ENCODE measurements at regions not wholly inside any gene's neighbourhood (a gene's known extent, or its start where the extent isn't known, plus 50 kb on each side); places are given as distances from the start of the nearest gene placed in this dataset.

DNA sequence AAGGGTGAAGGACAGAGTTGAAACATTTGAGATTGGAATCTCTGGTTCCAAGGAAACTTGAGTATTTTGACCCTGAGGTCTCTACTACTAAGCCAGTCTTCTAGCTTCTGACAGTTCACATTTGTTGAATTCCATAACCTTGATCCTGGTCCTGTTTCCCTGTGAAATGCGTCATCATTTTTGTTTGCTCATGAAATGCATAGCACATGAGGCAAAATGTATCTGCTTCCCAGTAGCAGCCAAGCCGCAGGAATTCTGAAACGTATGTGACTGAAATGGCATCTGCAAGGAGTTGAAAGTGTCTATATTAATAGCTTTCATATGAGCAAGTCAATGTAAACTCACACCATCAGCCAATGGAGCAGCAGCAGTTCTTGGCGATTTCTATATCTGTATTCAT is 307.9 kb downstream of the CSNK1G3 start:
- DNase-seq: no peak

DNA sequence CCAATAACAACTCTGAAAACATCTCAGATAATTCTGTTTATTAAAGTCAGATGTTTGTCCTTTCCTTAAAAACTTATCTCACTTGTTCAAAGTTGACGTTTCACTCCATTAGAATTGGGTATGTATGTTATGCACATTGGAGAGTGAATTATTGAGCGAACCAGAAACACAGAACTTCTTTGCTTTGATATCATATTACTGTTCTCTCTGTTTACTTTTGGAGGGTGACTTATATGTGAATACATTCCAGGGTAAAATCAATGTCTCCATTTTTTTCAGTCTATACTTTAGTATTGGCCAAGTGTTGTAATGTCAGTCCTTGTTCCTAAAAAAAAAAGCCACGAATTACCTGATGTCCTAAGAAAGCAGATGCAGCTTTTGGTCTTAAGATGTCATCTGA is 307.4 kb downstream of the CSNK1G3 start:
- DNase-seq: no peak

DNA sequence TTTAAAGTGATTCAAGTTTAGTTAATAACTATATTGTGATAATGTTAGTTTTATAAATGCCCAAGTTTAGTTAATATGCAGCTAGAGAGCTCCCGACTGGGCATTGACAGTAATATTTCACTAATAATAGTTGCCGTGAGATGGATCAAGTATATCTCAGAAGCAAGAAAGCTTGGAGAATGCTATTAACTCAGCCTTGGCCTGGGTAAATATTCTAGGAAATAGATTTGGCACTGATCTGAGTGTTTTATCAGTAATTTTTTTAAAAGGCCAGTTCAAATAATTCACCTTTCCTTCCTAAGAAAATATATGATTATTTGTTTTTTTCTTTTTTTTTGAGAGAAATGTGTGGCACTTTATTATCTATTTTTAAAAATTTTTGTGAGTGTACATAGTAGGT is 305.3 kb downstream of the CSNK1G3 start:
- no peak for DNase-seq

- no peak for DNase-seq
Measured at GRCh38 chr5:123814801-123815470, 303.0 kb downstream of the CSNK1G3 start.

GRCh38 chr5:123813937-123814624 is 302.1 kb downstream of the CSNK1G3 start:
- DNase-seq: no peak

DNA sequence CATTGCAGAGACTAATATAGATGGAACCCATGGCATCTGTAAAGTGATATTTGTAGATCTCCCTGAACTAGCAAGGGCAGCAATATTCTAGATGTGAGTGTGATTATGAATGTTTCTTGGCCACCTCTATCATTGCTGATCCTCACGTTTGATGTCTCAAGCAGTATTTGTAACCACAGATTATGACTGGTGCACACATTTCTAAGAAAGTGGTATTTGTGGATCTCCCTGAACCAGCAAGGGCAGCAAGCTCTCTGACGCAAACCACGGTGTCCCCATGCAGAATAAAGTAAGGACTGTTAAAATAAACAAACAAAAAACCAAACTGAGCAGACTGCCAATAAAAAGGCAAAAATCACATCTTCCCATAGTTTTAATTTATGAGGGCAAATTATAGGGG is 301.3 kb downstream of the CSNK1G3 start:
- DNase-seq: no peak

- no peak for DNase-seq
Measured at GRCh38 chr5:123811831-123812230, 299.9 kb downstream of the CSNK1G3 start.

DNA sequence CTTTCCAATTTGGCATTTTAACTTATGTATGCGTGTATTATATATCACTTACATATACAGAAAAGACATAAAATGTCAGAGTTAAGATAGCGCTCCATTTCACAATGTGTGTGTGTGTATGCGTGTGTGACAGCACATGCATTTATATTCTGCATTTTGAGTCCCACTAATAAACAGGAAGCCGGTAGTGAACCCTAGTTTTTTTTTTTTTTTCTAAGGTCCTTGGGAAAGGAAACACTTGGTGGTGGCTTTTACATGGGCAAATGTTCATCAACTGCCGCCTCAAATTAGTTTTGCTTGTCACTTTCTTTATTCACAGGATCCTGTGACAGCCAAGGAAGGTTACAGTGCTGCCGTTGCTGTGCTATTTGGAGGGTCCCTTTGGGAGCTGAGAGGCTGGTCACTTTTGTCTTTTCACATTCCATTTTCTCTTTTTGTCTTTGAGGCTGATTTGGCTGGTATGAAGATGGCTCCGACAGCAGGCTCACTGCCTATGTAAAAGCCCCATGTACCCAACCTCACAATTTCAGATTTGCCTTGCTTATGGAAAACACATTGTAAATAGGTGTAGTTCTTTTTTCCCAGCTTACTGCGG is 298.9 kb downstream of the CSNK1G3 start:
- DNase-seq: no peak

GRCh38 chr5:123810253-123810652 is 298.3 kb downstream of the CSNK1G3 start:
- no peak for DNase-seq

DNA sequence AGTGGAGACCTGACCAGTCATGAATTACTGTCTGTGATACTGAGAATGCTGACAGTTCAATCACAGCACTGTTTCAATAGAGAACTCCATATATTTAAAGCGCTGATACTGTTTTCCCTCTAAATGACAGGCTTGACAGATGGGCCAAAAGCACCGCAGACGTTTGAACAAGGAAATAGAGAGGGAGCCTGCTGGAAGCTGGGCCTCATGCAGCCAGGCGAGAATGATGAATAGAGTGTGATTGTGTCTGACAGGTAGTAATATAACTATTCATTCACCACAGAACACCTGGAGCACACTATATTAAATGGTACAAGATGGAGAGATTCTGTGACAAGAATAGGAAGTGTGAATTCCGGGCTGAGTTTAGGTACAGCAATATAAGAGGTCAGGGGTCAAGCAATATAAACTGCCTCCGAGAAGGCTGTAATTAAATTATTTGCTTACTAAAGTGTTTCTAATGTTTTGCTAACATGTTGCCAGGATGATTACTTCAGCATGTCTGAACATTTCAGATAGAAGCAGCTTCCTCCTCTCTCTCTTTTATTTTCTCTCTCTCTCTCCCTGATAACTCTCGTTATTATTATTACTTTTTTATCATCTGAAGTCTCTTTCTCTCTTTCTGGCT is 297.7 kb downstream of the CSNK1G3 start:
- DNase-seq: no peak

- DNase-seq: no peak
Measured at GRCh38 chr5:123808461-123809380, 296.7 kb downstream of the CSNK1G3 start.

GRCh38 chr5:123807177-123807945 is 295.4 kb downstream of the CSNK1G3 start:
- DNase-seq: no peak

DNA sequence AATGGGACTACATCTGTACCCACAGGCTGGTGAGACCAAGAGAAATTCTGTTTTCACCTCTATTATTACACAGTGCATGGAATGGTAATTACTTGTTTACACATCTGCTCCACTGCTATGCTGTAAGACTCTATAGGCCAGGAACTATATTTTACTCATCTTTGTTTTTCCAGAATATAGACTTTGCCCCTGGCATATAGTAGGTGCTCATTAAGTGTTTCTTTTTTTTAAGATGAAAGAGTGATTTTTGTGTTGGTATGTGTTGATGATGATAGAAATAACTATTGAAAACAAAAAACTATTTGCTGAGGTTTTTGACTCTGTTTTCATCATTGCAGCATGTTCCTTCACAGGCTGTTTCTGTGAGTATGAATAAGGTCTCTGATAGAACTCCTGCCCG is 294.7 kb downstream of the CSNK1G3 start:
- DNase-seq: no peak

DNA sequence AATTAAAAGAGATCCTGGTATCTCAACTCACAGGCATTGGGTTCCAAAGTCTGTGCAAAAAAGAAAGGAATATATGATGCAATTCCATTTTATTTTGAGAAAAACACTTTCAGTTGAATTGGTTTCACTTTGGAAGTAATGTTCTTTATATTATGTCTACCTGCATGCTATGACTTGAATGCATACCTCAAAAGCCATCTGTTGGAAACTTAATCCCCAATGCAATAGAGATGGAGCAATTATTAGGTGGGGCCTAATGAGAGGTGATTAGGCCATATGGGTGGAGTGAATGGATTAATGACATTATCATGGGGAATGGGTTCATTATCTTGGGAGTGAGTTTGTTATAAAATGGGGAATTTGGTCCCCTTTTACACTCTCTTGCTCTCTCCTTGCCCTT is 293.3 kb downstream of the CSNK1G3 start:
- no peak for DNase-seq

DNA sequence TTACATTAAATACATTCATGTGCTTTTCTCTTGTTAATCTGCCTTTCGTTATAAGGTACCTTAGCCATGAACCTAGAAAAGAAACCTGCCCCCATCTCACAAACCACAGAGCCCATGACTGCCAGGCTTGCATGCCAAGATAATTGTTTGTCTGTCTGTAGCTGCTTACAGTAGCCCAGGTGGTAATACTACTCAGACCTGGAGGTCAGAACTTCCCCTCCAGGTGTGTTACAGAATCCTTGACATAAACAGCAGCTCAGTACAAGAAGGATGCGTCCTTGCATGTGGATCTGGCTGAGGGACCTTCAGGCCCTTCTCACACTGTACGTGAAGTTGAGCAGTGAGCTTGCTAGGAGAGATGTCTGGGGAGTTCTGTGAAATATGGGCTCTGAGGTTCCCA is 291.4 kb downstream of the CSNK1G3 start:
- no peak for DNase-seq

GRCh38 chr5:123802298-123802951 is 290.4 kb downstream of the CSNK1G3 start:
- no peak for DNase-seq

GRCh38 chr5:123800640-123801039 is 288.7 kb downstream of the CSNK1G3 start:
- no peak for DNase-seq

DNA sequence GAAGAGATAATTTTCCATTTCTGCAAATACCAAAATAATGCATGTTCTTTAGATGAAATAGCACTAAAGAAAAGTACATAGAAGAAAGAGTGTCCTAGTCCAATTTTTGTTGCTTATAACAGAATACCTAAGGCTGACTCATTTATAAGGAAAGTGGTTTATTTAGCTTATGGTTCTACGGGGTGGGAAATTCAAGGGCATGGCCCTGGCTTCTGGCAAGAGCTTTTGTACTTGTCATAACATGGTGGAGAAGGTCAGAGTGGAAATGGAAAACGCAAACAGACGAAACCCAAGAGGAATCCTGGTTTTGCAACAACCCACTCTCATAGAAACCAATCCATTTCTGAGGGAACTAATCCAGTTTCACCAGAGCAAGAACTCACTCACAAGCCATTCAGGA is 283.7 kb downstream of the CSNK1G3 start:
- no peak for DNase-seq

DNA sequence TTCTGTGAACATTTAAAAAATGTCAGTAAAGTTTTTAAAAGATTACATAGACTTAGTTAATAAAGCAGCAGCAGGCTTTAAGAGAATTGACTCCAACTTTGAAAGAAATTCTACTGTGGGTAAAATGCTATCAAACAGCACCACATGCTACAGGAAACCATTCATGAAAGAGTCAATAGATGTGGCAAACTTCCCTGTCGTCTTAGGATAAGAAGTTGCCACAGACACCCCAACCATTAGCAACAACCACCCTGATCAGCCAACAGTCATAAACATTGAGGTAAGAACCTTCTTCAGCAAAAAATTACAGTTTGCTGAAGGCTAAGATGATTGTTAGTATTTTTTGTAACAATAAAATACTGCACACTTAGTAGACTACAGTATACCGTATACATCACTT is 278.2 kb downstream of the CSNK1G3 start:
- no peak for DNase-seq

GRCh38 chr5:123787635-123788034 is 275.7 kb downstream of the CSNK1G3 start:
- DNase-seq: no peak

GRCh38 chr5:123787136-123787535 is 275.2 kb downstream of the CSNK1G3 start:
- no peak for DNase-seq

DNA sequence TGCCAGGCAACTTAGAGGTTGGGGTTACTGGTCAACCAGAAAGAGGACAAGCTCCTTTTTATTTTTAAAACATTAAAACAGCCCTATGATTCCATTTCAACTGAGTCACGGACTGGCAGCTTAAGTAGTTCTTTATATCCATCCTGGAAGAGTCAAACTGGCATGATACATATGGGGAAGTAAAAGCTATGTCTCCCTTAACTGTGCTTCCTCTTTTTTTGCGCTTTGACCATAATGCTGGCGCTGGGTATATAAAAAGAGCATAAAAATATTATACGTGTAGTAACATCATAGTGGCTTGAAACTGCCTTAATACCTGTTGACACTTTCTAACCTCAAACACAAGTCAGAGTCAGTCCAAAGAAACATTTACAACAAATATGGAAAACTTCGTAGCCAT is 274.4 kb downstream of the CSNK1G3 start:
- no peak for DNase-seq
